ENCODE measurements at regions not wholly inside any gene's neighbourhood (a gene's known extent, or its start where the extent isn't known, plus 50 kb on each side); places are given as distances from the start of the nearest gene placed in this dataset.
"Not testable (repeated sequence)": the region's sequence is repeated elsewhere in the genome, so short reads cannot be mapped to it uniquely, and the experiment has no call there.

GRCh38 chr6:156688620-156688971, 88.6 kb upstream of the ARID1B start:
- ATAC-seq, result no peak

GRCh38 chr6:156687789-156688619, 89.2 kb upstream of the ARID1B start:
- peak; percentile 30 for ATAC-seq

DNA sequence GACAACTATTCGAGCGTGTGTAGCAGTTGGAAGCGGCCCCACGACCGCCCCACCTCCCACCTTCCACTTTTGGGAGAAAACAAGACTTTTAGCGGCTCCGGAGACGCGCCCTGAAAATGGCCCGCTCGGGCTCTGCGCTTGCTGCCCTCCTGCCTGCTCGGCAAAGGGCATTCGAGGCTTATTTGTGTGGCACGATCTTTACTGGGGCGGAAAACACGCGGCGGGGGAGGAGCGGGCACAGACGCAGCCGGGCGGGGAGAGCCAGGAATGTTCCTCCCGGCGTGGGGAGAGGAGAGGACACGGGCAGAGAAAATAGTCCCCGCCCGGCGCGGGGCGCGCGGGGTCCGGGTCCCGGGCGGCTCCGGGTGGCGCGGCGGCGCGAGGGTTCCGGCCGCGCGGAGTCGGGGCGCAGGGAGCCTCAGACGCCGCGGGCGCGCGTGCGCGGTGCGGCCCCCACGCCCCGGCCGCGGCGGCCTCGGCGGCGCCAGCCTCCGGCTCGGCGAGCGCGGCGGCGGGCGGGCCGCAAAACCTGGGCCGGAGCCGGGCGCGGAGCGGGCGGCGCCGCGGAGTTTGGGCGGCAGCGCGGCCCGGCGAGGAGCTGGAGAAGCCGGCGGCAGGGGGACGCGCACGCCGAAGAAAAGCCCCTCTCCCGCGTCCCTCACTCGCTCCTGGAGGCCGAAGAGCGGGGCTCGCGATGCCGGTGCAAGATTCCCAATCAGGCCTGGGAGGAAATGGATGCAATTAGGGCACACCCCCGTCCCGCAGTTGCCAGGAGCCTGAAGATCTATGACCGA, 90.0 kb upstream of the ARID1B start:
- peak; percentile 98 for ATAC-seq

DNA sequence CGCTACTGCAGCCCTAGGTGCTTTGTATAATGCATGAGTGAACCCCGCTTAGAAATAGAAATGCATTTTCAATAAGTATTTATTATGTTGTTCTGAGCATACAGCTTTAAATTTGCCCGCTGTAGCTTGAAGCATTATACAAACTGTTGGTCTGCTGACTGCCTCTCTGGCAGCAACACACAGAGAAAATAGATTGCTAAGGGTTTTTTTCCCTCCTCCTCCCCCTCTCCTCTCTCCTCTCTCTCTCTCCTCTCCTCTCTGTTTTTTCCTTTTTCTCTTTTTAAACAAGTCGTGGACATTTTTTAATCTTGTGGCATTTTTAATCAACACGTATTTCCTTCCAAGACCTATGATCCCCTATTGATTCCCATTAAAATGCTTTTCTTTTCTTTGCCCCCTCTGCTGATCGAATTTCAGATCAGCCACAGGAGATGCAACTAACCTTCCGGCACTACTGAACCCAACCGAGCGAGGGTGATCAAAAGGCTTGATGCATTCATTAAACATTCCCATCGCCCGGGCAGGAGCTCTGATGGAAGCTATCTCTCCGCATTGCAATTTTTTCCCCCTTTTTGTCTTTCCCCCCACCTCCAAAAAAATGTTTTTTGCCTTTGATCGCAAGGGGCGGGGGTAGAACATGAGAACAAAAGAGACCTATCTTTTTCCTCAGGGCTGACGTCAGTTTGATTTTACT, 90.7 kb upstream of the ARID1B start:
- peak; percentile 33 for ATAC-seq

DNA sequence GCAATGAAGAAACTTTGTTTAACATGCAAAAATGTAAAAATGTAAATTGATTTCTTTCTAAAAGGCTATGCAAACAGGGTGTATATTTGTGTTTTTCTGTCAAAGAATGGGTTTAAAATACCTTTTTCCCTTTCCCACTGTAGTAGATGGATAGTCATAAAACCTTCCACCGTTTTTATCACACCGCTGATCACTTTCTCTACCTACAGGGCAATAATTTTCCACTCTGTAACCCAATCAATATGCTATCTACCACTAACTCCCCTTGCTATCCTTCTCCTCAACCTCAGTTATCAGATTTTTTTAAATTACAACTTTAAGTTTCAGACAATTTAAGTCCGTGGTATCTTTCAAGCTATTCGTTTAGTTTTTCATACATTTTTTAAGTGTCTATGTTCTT, 91.4 kb upstream of the ARID1B start:
- no peak for ATAC-seq

DNA sequence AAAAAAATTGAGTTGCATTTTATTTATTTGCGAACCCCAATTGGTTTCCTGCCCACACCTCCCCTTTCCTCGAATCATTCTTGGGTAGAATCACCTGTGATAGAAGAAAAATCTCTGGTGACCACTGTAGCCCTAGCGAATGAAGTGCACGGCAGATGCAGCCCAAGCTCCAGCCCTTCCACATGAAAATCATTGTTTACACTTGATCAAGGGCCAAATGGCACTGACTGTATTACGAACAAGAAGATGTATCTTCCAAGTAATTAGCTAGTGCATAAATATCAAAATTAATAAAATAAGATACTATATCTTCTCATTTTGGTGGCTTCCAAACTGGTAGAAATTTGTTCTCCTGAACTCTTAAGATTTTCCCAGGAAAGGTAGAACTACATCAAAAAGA, 93.4 kb upstream of the ARID1B start:
- ATAC-seq, result no peak

DNA sequence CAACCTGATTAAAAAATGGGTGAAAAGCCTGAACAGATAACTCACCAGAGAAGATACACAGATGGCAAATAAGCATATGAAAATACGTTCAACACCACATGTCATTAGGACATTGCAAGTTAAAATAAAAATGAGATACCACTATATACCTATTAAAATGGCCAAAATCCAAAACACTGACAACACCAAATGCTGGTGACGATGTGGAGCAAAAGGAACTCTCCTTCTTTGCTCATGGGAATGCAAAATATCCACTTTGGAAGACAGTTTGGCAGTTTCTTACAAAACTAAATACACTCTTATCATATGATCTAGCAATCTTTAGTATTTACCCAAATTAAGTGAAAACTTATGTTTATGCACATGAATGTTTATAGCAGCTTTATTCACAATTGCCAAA, 100.5 kb upstream of the ARID1B start:
- ATAC-seq, result no peak

DNA sequence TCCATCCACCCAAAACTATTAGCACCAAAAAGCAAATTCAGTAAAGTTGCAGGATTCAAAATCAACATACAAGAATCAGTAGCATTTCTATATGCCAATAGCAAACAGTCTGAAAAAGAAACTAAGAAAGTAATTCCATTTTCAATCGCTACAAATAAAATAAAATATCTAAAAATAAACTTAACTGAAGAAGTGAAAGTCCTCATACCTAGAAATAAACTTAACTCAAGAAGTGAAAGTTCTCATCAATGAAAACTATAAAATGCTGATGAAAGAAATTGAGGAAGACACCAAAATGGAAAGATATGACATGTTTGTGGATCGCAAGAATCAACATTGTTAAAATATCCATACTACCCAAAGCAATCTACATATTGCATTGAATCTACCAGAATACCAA, 103.0 kb upstream of the ARID1B start:
- ATAC-seq, result no peak

- ATAC-seq, result not testable (repeated sequence)
These were observed 107.1 kb upstream of the ARID1B start for GRCh38 chr6:156670097-156670496.

- ATAC-seq, result no peak
These were observed 115.1 kb upstream of the ARID1B start for GRCh38 chr6:156662025-156662445.

DNA sequence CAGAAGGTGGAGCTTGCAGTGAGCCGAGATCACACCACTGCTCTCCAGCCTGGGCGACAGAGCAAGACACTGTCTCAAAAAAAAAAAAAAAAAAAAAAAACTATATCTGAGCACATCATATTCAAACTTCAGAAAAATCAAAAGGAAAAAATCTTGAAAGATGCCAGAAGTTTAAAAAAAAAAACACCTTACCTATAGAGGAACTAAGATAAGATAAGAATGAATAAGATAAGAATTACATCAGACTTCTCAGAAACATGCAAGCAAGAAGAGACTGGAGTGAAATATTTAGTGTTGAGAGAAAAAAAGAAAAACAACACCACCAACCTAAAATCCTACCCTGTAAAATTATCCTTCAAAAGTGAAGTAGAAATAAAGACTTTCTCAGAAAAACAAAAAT, 116.8 kb upstream of the ARID1B start:
- ATAC-seq, result no peak

- ATAC-seq, result no peak
These were observed 117.4 kb upstream of the ARID1B start for GRCh38 chr6:156659822-156660198.

DNA sequence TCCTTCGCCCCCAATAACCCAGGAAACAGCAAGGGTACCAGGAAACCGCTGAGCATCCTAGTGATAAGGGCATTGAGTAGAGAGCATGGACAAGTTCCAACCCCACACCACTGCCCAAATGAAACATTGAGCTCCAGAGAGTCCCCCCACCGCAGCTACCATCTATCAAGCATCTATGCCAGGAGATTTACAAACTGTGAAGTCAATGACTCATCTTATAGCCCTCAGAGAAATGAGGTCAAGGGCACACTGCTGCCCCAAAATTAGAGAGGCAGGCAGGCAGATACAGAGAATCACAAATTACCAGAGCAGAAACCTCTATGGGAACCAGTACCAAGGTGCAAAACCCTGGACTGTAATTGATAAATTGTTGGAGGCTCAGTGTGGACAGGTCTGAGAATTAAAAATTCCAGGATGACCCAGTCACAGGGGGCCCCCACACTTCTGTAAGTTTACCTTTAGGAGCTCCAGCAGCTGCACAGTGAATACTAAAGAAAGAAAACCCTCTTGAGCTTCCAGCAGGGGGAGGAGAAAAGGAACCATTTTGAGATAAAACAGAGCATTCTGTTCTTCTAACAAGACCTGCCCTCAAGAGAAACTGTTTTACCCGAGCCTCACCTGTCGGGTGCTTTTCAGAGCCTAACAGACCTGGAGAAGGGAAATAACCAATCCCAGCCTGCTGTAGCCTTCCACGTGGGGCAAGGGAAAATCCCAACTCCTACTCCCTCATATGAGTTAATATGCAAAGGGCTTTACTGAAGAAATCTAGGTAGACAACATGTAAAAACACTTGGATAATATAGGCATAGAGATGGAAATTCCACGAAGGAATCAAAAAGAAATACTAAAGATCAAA, 118.0 kb upstream of the ARID1B start:
- ATAC-seq, result no peak

DNA sequence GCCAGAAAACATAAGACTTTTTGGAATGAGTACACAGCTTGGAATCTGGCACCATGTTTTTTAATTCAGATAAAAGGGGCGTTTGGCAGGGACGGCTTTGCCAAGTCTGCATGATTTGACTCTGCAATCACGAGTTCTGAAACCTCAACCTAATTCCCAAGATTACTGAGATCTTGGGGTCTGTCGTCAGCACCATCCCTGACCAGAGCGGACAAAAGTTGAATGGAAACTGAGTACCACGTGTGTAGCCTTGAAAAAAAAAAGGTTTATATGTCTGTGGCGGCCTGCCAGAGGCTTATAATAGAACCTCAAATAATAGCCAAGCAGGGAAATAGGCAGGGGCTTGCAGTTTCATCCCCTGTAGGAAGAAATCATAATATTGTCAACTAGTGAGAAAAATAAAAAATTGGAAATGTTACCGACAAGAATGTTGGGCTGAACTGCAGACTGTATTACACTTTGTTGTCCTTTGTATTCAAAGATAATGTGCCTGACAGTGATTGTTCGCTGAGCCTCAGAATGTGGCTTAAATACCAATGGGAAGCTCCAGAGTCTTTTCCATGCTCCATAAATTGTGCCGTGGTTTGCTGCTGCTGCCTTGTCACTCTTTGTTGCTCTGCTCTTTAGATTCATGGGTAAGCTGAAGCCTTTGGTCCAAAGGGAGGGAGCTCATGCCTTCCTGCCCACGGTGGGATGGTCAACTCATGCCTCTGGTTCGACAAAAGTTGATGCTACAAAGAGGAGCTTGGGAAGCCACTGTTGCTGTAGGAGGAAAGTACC, 118.8 kb upstream of the ARID1B start:
- no peak for ATAC-seq

GRCh38 chr6:156657296-156657695, 119.9 kb upstream of the ARID1B start:
- no peak for ATAC-seq

DNA sequence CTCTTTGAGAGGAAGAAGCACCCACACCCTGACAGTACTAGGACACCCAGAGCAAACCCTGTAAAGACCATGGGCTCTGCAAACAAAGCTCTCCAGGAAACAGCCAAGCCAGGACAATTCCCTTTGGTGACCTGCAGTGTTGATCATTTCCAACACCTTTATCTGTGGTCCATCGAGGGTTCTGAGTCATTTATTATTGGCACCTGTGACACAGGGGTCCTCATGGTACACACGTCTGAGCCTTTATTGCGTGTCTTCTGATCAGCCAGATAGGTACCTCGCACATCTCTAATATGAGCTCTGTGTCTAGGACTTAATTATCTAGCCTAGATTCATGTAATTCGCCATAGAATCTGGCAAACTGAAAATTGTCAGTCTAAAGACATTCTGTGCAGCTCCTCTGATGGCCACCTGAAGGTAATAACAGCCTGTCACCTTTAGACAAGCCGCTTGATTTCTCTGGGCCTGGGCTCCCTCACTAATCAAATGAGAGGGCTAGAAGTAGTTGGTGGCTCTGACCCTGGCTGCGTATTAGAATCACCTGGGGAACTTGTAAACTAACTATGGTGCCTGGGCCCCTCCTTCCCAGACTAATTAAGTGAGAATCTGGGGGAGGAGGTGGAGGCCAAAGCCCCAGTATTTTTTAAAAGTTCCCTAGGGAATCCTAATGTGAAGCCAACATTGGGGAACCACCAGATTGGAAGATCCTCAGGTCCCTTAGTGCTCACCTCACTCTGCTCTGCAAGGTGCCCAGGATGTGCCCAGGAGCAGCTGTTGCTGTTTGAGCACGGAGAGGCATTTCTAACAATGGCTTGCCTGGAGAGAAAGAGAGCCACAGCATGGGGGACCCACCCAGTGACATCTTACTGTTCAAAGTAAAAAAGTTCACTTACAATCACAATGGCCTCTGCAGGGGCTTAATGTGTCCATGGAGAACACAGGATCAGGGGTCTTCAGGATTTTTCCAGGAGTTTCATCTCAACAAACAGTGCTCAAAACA, 122.0 kb upstream of the ARID1B start:
- ATAC-seq, result no peak

DNA sequence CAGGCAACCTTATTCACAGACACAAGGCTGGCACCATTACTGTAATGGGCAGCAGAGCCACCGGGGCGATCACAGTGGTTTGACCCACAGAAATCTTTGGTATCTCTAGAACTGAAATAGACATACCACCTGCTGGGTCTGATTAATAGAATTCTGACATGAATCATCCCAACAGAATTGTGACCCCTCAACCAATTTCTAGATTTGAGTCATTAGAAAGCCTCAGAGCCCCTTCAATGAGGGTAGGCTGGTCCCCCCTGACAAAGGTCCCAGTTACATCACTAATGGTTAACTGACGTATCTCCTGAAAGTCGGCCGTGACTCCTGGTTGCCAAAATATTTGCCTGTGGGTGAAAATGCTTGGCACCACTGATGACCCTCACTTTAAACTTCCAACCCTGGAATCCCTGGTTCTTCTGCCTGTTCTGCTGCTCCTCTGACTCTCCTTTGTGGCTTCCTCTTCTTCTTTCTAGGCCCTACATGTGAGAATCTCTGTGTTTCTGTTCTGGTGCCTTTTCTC, 124.9 kb upstream of the ARID1B start:
- no peak for ATAC-seq

DNA sequence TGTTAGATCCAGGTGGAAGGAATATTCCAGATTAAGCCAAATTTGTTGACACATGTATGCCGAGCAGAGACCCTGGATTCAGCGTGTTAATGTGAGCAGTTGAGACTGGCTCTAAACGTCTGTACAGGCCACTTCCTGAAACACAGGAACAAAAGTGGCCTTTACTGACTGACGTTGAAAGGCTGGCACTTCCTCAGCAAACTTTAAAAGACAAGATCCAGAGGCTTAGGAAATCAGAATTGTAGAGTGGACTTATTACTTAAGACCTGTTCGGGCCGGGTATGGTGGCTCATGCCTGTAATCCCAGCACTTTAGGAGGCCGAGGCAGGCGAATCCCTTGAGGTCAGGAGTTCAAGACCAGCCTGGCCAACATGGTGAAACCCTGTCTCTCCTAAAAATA, 125.7 kb upstream of the ARID1B start:
- ATAC-seq, result no peak

DNA sequence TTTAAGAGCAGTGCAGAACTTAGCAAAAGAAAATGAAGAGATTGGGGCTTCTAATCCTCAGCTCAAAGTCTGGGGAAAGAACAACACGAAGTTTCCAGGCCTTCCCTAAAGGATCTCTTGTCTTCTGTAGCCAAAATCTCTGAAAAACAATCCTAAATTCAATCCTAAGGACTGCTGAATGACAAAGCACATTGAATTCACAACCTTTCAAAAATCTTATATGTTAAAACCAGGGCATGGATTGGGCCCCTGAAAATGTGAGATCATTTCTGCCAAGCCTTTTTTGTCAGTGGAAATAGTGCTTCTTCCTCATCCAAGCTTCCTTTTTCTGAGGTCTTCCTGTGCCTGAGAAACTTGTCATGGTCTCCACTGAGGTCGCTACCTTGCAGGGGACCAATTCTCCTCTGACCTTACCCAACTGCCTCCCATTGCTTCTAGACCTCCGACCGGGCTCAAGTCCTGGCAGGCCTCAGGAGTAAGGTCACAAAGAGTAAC, 126.2 kb upstream of the ARID1B start:
- no peak for ATAC-seq

DNA sequence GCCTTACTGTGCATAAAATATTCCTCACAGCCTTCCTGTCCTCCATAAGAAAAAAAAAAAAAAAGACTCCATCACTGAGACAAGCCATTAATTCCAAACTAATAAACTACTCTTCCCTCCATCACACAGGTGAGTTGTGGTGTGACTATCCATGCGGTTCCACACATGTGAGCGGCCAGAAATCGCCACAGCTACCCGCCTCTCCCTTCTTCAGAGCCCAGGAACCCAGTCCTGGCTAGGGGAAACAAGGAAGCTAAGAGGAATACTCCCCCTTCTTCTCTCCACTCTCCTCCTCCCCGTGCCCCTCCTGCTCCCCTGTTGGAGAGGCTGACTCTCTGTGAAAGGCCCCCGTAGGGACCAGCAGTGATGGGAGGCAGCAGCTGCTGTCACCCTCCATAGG, 128.6 kb upstream of the ARID1B start:
- ATAC-seq, result no peak
